Endothelial cell of umbilical vein (primary cell): ENCODE measurements at regions not wholly inside any gene's neighbourhood (a gene's known extent, or its start where the extent isn't known, plus 50 kb on each side); places are given as distances from the start of the nearest gene placed in this dataset.

Experiments used
- BruUV-seq: library from RNA; stranded (reverse); fragments of 400-500 nt; replicated peaks from 2 replicates; lab custom pipeline; 2021; lab: Mats Ljungman, UMichigan
- CTCF ChIA-PET: fragments of 300-600, 350-600 bp; sonication (Branson Sonifier 250); formaldehyde crosslinking; loops from one replicate; lab custom pipeline; 2021; ENCODE audit warnings: antibody characterized with exemption, inconsistent platforms; lab: Charles Lee
- POLR2A ChIA-PET: fragments of 300-600, 350-600 bp; sonication (Branson Sonifier 250); formaldehyde crosslinking; loops from one replicate; lab custom pipeline; 2021; ENCODE audit warnings: antibody characterized with exemption, inconsistent platforms; lab: Charles Lee
- DNase-seq: peaks from one replicate; pipeline ENCODE4 v3.0.0-alpha.2; 2011; ENCODE audit warnings: low read depth, low spot score
- FAIRE-seq: peaks from 2 replicates; lab custom pipeline; 2011; peaks lifted over from hg19 to GRCh38; lab: Jason Lieb, UNC
- H2AFZ ChIP-seq: 2 replicates; pipeline ENCODE4 v1.6.0; 2012; ENCODE audit warnings: low read depth, low read length, control low read depth, inconsistent platforms
- H3K27ac ChIP-seq: 2 replicates; pipeline ENCODE4 v1.5.1; 2011; ENCODE audit warnings: low read depth, mild to moderate bottlenecking, control low read depth, low read length, moderate library complexity; ENCODE audit not compliant: insufficient read depth
- H3K27me3 ChIP-seq, 2 experiments: 2 replicates each; pipeline versions ENCODE4 v1.6.0 to v1.6.1; 2011; ENCODE audit warnings: low read length in 2 of 2, mixed read lengths in 1 of 2; ENCODE audit not compliant: control insufficient read depth in 2 of 2, insufficient read depth in 2 of 2
- H3K36me3 ChIP-seq, 2 experiments: 2 replicates in 1 of 2; 3 replicates in 1 of 2; pipeline ENCODE4 v1.5.1; 2011; ENCODE audit warnings: low read length in 2 of 2, mild to moderate bottlenecking in 1 of 2, moderate library complexity in 1 of 2; ENCODE audit not compliant: control insufficient read depth in 2 of 2, insufficient read depth in 2 of 2; ENCODE audit errors: extremely low read depth in 1 of 2
- H3K4me1 ChIP-seq: 3 replicates; pipeline ENCODE4 v1.5.1; 2011; ENCODE audit warnings: mild to moderate bottlenecking, low read length; ENCODE audit not compliant: control insufficient read depth, insufficient read depth; ENCODE audit errors: extremely low read depth
- H3K4me2 ChIP-seq: 2 replicates; pipeline ENCODE4 v1.6.1; 2011; ENCODE audit warnings: low read length, control low read depth, mixed read lengths; ENCODE audit not compliant: insufficient read depth
- H3K4me3 ChIP-seq, 3 experiments: fragments of 200-600 bp in 1 of 3; sonication (generic), shearing (Covaris generic) in 1 of 3; replicated peaks in 1 of 3; 2 replicates each; pipeline ENCODE4 v1.5.1; 2011 to 2016; ENCODE audit warnings: control low read depth in 3 of 3, low read length in 3 of 3, mild to moderate bottlenecking in 2 of 3, inconsistent platforms in 1 of 3, low read depth in 1 of 3, moderate library complexity in 1 of 3; ENCODE audit not compliant: insufficient read depth in 1 of 3
- H3K79me2 ChIP-seq: 2 replicates; pipeline ENCODE4 v1.6.0; 2012; ENCODE audit warnings: low read length, inconsistent platforms; ENCODE audit not compliant: control insufficient read depth, insufficient read depth
- H3K9ac ChIP-seq: replicated peaks from 2 replicates; pipeline ENCODE3; 2011; ENCODE audit warnings: low read length, control low read depth; ENCODE audit not compliant: insufficient read depth; ENCODE audit errors: extremely low read depth
- H3K9me1 ChIP-seq: replicated peaks from 3 replicates; pipeline ENCODE4 v1.6.0; 2011; ENCODE audit warnings: mild to moderate bottlenecking, low read length; ENCODE audit not compliant: control insufficient read depth, insufficient read depth; ENCODE audit errors: extremely low read depth
- H3K9me3 ChIP-seq: replicated peaks from 2 replicates; pipeline ENCODE4 v1.5.1; 2012; ENCODE audit warnings: low read length, inconsistent platforms; ENCODE audit not compliant: control insufficient read depth, insufficient read depth
- H4K20me1 ChIP-seq: replicated peaks from 2 replicates; pipeline ENCODE3; 2011; ENCODE audit warnings: mild to moderate bottlenecking, low read length; ENCODE audit not compliant: control insufficient read depth, insufficient read depth; ENCODE audit errors: extremely low read depth
- CTCF ChIP-seq, 2 donors: IDR thresholded peaks; 1 replicate in 1 of 2; 2 replicates in 1 of 2; pipeline ENCODE4 v1.5.1; 2011; ENCODE audit warnings: low read length in 2 of 2, mild to moderate bottlenecking in 2 of 2, moderate library complexity in 2 of 2, control low read depth in 1 of 2, inconsistent platforms in 1 of 2, low read depth in 1 of 2; ENCODE audit not compliant: insufficient read depth in 1 of 2; ENCODE audit errors: extremely low read depth in 1 of 2
- EZH2 ChIP-seq: IDR thresholded peaks from 2 replicates; pipeline ENCODE4 v1.6.1; 2012; ENCODE audit warnings: borderline replicate concordance, low read depth, mild to moderate bottlenecking, moderate library complexity, low read length, inconsistent platforms; ENCODE audit not compliant: severe bottlenecking
- FOS ChIP-seq: IDR thresholded peaks from 2 replicates; pipeline ENCODE4 v1.6.1; 2011; ENCODE audit warnings: mild to moderate bottlenecking, low read length, moderate library complexity, borderline replicate concordance; ENCODE audit not compliant: insufficient read depth
- GATA2 ChIP-seq: IDR thresholded peaks from 2 replicates; pipeline ENCODE4 v1.7.0; 2011; ENCODE audit warnings: low read depth, mild to moderate bottlenecking, moderate library complexity, mixed read lengths, low read length; ENCODE audit not compliant: insufficient read length, insufficient read depth
- JUN ChIP-seq: IDR thresholded peaks from 2 replicates; pipeline ENCODE4 v1.6.1; 2011; ENCODE audit warnings: borderline replicate concordance, low read depth; ENCODE audit not compliant: insufficient read length, insufficient read depth
- MYC ChIP-seq: IDR thresholded peaks from one replicate; pipeline ENCODE4 v1.6.1; 2011; ENCODE audit warnings: mild to moderate bottlenecking, low read depth, low read length
- POLR2A ChIP-seq: IDR thresholded peaks from 2 replicates; pipeline ENCODE4 v1.6.1; 2012; ENCODE audit warnings: low read depth, mild to moderate bottlenecking, control low read depth, low read length
- POLR2AphosphoS5 ChIP-seq: IDR thresholded peaks from 2 replicates; pipeline ENCODE4 v1.6.1; 2012; ENCODE audit warnings: low read depth, mild to moderate bottlenecking, control low read depth, low read length, moderate library complexity; ENCODE audit not compliant: insufficient read depth
- dilution Hi-C: fragments of 300-500 bp; cut with MboI; formaldehyde crosslinking; loops from one replicate; pipeline ENCODE4 v1.15.0; 2019; ENCODE audit warnings: low sequenced_read_pairs; ENCODE audit not compliant: extremely low pct_ligation_motif_present
- intact Hi-C: fragments of 100-400 bp; cut with micrococcal nuclease; formaldehyde crosslinking; loops from one replicate; pipeline ENCODE4 v1.10.0; 2022
- TF ChIP-seq, protein P1 (sequence below): IDR thresholded peaks from 2 replicates; pipeline ENCODE4 v1.6.1; 2011; ENCODE audit not compliant: insufficient read depth, insufficient read length

GRCh38 chr4:11506194-11506593 lies 77.5 kb upstream of the HS3ST1 start:
- CTCF ChIA-PET, result interaction anchor here (0.8 to 2.0 kb wide), 7 partner anchors 10 to 1126 kb away, joined by 3 to 10 read pairs (median 5); no protein-coding TSS in a partner anchor
- Histone ChIP-seq H3K9me1 (no peaks in the 10 kb centered on the region), H2AFZ (no peak overlapping the region), H3K27me3 (no peaks in the 10 kb centered on the region), H3K36me3 (no peaks in the 10 kb centered on the region), H4K20me1 (no peaks in the 10 kb centered on the region), H3K27ac (no peak overlapping the region), H3K9ac (no peak overlapping the region), H3K4me2 (no peak overlapping the region), H3K79me2 (no peaks in the 10 kb centered on the region), H3K4me3 (no peak overlapping the region), H3K4me1 (peaks cover 17% of the 10 kb centered on the region), H3K9me3 (no peaks in the 10 kb centered on the region)
- dilution Hi-C loops (no loop called here), intact Hi-C loops (loop anchor here (10.0 kb wide), 1 partner anchor 189 kb away; no protein-coding TSS in a partner anchor)
- BruUV-seq, result no TSS peak
- DNase-seq (no peak), FAIRE-seq (peak; percentile 21)
- no peak for TF ChIP-seq MYC
- no peak for TF ChIP-seq JUN
- no peak for TF ChIP-seq GATA2
- TF ChIP-seq FOS, result no peak
- no peak for TF ChIP-seq EZH2
- TF ChIP-seq POLR2A, result no peak
- no peak for TF ChIP-seq POLR2AphosphoS5
- POLR2A ChIA-PET, result no interaction called here

DNA sequence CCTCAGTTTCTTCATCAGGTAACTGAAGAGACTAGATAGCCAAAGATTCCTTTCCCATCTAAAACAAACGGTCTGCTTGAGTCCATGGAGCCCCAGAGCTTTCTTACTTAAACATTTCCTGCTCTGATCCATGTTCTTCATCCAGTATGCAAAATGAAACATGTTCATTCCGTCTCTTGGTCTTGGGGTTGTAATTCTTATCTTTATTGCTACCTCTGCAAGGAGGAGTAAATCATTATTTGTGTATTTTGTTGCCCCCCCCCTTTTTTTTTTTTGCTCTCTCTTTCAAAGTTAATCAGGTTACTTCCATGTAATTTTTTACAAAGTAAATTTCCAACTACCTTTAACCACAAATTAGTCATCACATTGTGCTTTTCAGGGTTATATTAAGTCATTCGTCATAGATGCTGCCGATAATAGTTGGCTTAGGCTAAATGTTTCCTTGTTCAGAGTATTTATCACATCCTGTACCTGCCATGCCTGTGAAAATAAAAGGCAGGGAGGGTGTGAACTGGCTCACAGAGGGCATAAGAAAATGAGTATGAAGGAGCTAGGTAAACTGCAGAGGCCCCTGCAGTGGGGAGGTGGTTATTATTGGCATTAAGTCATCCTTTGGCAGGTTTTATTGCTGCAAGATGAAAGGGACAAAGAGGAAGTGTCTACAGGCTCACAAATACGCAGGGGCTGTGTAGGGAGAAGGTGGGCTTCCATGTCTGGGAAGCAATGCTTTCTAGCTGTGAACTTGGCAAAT lies 76.7 kb upstream of the HS3ST1 start:
- no peaks in the 10 kb centered on the region for H3K36me3 ChIP-seq
- H3K27ac ChIP-seq, result peak overlapping the region; percentile 54
- peak; percentile 96 for DNase-seq
- TF ChIP-seq MYC (no peak), POLR2AphosphoS5 (peak; percentile 80), POLR2A (no peak), JUN (peak; percentile 95), CTCF (IDR thresholded peaks at IDR 0.05; ENCODE audit: extremely low read depth in 1 of 2, insufficient read depth in 1 of 2, low read depth in 1 of 2, low read length in 2 of 2) (no peak), GATA2 (peak; percentile 99), FOS (peak; percentile 93), EZH2 (no peak)
- TF ChIP-seq, protein P1, sequence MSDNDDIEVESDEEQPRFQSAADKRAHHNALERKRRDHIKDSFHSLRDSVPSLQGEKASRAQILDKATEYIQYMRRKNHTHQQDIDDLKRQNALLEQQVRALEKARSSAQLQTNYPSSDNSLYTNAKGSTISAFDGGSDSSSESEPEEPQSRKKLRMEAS, result no peak
- H3K9me3 ChIP-seq, result no peaks in the 10 kb centered on the region
- peak overlapping the region; percentile 41 for H3K4me2 ChIP-seq
- peaks cover 17% of the 10 kb centered on the region for H3K4me1 ChIP-seq
- ChIA-PET POLR2A (no interaction called here), CTCF (interaction anchor here (0.9 to 2.0 kb wide), 6 partner anchors 11 to 1127 kb away, joined by 3 to 10 read pairs (median 6); no protein-coding TSS in a partner anchor)
- H2AFZ ChIP-seq, result no peak overlapping the region
- no peaks in the 10 kb centered on the region for H3K9me1 ChIP-seq
- peak; percentile 97 for FAIRE-seq
- no peaks in the 10 kb centered on the region for H4K20me1 ChIP-seq
- H3K79me2 ChIP-seq, result no peaks in the 10 kb centered on the region
- intact Hi-C loops (loop anchor here (1.0 to 10.0 kb wide), 5 partner anchors 24 to 189 kb away; no protein-coding TSS in a partner anchor), dilution Hi-C loops (no loop called here)
- BruUV-seq, result no TSS peak
- no peak overlapping the region for H3K9ac ChIP-seq
- no peaks in the 10 kb centered on the region for H3K27me3 ChIP-seq
- H3K4me3 ChIP-seq, result no peak overlapping the region
